ENCODE measurements at regions not wholly inside any gene's neighbourhood (a gene's known extent, or its start where the extent isn't known, plus 50 kb on each side); places are given as distances from the start of the nearest gene placed in this dataset.
"Not testable (repeated sequence)": the region's sequence is repeated elsewhere in the genome, so short reads cannot be mapped to it uniquely, and the experiment has no call there.

DNA sequence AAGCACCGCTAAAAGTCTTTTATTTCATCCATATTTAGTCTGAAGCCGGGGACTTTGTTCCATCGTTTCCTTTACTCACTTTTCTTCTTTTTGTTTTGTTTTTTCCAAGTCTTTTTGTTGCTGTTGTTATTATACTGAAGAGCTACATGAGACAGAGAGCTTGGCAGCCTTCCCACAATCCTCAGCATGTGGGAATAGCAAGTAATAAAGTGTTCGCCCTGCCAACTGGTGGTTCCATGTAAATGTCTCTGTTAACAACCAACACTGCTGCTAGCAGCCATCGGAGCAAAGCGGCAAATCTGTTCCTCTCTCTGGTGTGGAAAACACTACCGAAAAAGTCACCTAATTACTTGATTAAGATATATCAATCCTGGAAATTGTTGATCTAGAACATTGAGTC lies 437.8 kb upstream of the ID4 start:
- DNase-seq (ENCODE audit: low read depth) = no peak

DNA sequence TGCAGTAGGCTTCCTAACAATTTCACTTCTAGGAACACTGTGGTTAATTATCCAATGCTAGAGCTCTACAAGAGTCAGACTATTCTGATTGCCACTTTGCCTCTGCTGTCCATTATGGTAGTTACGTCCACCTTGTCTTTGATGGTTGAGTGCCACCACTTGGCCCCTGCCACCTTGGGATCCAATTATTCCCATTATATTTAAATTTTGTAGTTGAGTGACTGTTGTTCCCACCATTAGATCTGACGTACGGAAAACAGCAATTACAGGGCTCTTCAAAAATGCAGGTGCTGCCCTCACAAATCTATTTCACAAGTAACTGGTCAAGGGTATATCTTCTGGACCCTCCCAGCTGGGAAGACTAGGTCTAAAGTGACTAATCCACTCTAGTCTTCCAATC lies 432.3 kb upstream of the ID4 start:
- DNase-seq (ENCODE audit: low read depth) = not testable (repeated sequence)

GRCh38 chr6:19408331-19408730 lies 428.8 kb upstream of the ID4 start:
- no peak for DNase-seq (ENCODE audit: low read depth)

GRCh38 chr6:19410481-19410880 lies 426.7 kb upstream of the ID4 start:
- DNase-seq (ENCODE audit: low read depth) = no peak

DNA sequence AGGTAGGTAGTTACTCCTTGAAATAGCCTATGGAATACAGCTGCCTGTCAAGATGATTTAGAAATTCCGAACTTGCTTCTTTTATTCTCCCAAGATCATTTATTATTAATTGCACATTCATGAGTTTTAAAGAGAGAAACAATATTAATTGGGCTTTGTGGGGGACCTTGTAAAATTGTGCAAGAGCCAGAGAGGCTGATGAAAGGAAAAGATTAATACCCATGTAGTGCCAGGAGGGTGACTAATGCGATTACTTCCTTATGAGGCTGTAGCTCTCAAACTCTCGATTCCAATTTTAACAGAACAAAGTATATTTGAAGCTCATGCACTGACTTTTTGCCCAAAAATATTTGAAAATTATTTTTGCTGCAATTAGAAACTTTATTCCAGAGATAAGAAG lies 423.8 kb upstream of the ID4 start:
- no peak for DNase-seq (ENCODE audit: low read depth)

- DNase-seq (ENCODE audit: low read depth) = no peak
Measured at GRCh38 chr6:19415605-19416326, 421.4 kb upstream of the ID4 start.

DNA sequence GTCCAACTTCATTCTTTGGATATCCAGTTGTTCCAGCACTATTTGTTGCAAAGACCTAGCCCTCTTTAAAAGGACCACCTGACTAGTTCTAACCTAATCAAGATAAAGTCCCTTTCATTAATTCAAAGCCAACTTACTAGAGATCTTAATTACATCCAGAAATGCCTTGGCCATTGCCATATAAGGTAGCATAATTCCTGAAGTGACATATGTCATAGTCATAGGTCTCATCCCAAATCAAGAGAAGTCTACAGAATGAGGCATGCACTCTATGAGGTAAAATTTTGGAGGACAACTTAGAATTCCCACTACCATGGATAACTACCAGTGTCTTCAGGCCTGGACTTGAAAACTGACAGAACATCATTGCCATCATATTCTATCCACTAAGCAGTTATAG lies 420.4 kb upstream of the ID4 start:
- no peak for DNase-seq (ENCODE audit: low read depth)

- no peak for DNase-seq (ENCODE audit: low read depth)
Measured at GRCh38 chr6:19417713-19418112, 419.5 kb upstream of the ID4 start.

GRCh38 chr6:19424853-19425252 lies 412.3 kb upstream of the ID4 start:
- DNase-seq (ENCODE audit: low read depth) = no peak

GRCh38 chr6:19427548-19427947 lies 409.6 kb upstream of the ID4 start:
- no peak for DNase-seq (ENCODE audit: low read depth)

DNA sequence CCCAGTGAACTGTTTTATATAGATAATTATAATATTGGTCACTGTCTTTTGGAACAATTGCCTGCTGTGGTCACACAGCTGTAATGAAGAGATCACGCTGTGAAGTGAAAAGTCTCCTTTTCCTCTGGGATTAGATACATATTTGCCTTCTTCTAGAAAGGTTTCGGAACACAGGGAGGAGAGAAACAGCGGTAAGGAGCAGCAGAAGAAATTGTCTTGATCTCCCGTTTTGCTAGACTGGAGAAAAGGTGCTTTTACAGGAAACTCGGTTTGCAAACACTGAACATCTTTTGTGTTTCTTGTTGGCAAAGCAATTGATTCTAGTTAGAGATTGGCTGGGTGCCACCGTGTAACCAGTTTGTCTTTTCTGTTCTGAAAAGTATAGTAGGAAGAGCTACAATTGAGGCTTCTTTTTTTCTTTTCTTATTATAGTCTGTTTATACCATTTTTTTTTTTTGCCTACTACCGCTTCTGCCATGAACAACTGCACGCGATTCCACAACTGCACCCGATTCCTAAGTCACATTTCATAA lies 404.1 kb upstream of the ID4 start:
- no peak for DNase-seq (ENCODE audit: low read depth)

DNA sequence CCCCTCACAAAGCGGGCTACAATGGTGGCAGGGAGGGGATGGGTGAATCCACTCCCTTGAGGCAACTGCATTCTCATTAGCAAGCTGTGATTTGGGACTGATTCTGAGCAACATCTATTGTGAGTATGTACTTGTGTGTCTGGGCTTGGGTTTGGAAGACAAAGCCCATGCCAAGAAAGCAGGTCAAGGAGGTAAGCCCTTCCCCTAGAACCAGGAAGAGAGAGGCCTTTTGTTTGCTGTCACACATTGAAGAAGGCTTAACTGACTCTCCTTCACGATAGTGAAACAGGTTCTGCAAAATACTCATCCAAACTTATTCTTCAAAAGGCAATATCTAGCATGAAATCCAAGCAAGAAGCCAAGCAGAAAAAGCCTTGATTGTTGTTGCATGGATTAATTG lies 403.1 kb upstream of the ID4 start:
- DNase-seq (ENCODE audit: low read depth) = no peak

DNA sequence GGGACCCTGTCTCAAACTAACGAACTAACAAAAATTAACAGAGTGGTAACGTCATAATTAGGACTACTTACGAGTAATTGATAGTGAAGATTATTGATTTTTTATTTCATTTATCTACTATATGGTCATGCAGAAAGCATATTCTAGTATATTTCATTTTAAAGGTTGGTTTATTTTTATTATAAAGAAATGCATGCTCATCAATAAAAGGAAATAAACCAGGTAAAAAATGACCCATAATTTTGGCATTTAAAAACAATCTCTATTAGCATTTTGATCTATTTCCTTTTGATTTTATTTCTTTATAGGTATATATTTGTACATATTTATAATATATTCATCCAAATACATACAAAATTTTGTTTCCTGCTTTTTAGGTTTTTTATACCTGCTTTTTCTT lies 401.4 kb upstream of the ID4 start:
- no peak for DNase-seq (ENCODE audit: low read depth)

- DNase-seq (ENCODE audit: low read depth) = no peak
Measured at GRCh38 chr6:19438566-19439353, 398.4 kb upstream of the ID4 start.

DNA sequence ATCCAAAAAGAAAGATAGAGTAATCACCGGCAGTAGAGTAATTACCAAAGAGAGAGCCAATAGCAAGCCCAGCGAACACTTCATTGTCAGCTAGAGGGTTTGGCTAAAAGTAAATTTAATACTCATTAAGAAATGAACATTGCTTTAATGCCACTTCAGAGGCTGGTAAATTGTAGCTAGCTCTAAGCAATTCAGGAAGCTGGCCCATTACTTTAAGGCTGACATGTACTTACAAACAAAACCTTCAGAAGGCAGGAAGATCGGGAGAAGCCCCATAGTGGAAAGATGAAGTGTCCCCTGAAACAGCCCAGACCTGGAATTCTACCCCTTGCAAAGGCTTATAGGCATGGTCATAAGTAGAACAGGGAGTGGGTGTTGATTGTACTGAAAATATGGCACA lies 396.6 kb upstream of the ID4 start:
- no peak for DNase-seq (ENCODE audit: low read depth)

- no peak for DNase-seq (ENCODE audit: low read depth)
Measured at GRCh38 chr6:19443411-19443810, 393.8 kb upstream of the ID4 start.

DNA sequence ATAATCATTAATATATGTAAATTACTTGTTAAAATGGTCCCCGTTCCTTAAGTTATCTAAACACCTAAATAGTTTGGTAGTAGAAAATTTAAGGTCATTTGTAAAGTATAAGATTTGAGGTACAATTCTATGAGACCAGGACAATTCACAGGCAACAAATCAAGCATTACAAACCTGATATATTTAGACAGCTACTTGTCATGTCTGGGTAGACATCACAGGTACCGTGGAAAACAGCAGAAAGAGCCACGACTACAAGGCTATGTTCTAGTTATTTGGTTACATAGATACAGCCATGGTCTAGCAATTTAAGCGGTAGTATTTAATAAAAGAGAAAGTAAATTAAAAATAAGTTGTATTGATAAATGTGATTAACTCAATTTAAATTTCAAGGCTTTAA lies 393.1 kb upstream of the ID4 start:
- no peak for DNase-seq (ENCODE audit: low read depth)

DNA sequence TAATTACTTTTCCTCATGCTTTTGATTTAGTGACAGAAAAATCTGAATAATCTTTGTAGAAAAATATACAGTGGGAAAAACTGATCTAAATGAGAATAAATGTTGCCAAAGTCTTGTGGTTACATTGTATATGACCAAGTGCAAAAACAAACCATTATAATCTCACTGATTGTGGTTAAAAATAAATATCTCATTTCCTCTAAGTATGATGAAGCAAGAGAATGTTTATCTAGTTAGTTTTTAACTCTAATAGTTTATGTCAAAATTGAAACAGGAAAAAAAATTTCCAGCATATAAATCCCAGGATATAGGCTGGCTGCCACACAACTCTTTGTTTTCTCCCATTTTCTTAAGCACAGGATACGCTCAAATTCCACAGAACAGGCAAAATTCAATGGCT lies 392.7 kb upstream of the ID4 start:
- DNase-seq (ENCODE audit: low read depth) = no peak

- DNase-seq (ENCODE audit: low read depth) = no peak
Measured at GRCh38 chr6:19446570-19446969, 390.6 kb upstream of the ID4 start.

DNA sequence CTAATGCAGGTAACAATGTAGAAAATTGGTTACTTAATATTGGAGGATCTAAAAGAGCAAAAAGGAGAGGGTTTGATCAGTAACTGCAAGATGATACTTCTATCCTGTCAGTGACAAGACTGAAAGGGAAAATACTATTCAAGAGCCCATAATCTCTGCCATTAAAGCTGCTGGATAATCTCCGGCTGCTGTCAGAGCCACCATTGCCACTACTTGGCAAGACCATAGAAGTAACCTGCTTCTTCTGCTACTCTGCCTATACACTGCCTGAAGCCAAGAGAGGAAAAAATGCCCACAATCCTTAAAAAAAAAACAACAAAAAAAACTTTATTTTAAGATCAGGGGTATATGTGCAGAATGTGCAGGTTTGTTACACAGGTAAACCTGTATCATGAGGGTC lies 386.5 kb upstream of the ID4 start:
- DNase-seq (ENCODE audit: low read depth) = no peak

DNA sequence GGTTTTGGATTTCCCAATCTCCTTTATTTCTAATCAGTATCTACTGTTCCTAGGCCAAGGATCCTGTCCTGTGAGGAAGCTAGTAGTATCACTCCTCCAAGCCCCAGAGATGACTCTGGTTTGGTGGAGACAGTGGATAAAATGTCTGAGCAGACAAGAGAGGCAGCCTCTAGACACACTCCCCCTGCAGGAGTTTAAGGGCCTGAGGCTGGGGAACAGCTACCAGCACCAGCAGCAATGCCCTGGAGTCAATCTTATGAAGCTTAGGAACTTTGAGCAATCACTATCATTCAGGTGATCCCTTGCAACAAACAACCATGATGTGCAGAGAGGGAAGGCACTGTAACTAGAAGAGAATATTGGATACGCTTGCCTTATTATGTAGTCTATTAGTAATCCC lies 384.7 kb upstream of the ID4 start:
- DNase-seq (ENCODE audit: low read depth) = no peak

DNA sequence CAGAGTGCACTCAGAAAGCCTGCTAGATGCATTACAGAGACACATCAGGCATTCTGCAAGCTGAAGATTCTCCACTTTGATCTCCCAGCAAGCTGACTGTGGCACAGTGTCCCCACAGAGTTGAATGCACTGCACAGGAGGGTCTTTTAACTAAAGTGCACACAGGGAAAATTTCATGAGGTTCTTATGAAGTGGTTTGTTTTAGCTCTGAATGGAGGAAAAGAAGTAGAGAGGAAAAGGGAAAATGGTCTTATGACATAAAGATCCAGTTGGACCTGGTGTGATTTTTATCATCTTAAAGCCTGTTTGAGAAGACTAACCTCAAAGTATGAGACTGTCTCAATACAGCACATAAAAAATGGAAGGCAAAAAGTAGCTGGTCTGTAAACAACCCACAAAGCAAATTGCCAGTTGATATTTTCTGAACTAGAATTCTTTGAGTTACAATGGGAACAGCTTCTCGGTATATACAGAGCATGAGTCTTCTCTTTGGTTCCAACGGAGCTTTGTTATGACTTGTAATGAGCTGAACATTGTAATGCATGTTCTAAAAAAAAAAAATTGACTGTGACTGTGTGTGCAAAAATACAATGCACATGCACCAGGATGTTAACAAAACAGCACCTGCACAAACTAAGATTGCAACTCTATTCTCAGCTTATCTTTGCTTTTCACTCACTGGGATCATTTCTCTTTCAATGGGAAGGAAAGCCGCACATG lies 383.0 kb upstream of the ID4 start:
- no peak for DNase-seq (ENCODE audit: low read depth)
